NCI-H460 (cell line): ENCODE measurements at regions not wholly inside any gene's neighbourhood (a gene's known extent, or its start where the extent isn't known, plus 50 kb on each side); places are given as distances from the start of the nearest gene placed in this dataset.
"Not testable (repeated sequence)": the region's sequence is repeated elsewhere in the genome, so short reads cannot be mapped to it uniquely, and the experiment has no call there.

ENCODE experiments used
- DNase-seq: peaks from one replicate; pipeline ENCODE4 v3.0.0-alpha.2; 2016; ENCODE audit warnings: low read depth; ENCODE audit errors: extremely low read depth

- no peak for DNase-seq
Observed at GRCh38 chr4:34891892-34892291, 1352.4 kb downstream of the ARAP2 start.

GRCh38 chr4:34893382-34893781, 1350.9 kb downstream of the ARAP2 start:
- no peak for DNase-seq

- no peak for DNase-seq
Observed at GRCh38 chr4:34920032-34920431, 1324.3 kb downstream of the ARAP2 start.

- DNase-seq, result no peak
Observed at GRCh38 chr4:34921391-34921790, 1322.9 kb downstream of the ARAP2 start.

- no peak for DNase-seq
Observed at GRCh38 chr4:34922325-34922724, 1322.0 kb downstream of the ARAP2 start.

GRCh38 chr4:34932591-34932990, 1311.7 kb downstream of the ARAP2 start:
- no peak for DNase-seq

- DNase-seq, result no peak
Observed at GRCh38 chr4:34935739-34936138, 1308.6 kb downstream of the ARAP2 start.

GRCh38 chr4:34939073-34939472, 1305.2 kb downstream of the ARAP2 start:
- DNase-seq, result no peak

GRCh38 chr4:34943741-34944386, 1300.5 kb downstream of the ARAP2 start:
- no peak for DNase-seq

GRCh38 chr4:34950926-34951325, 1293.4 kb downstream of the ARAP2 start:
- no peak for DNase-seq

GRCh38 chr4:34953145-34953799, 1291.0 kb downstream of the ARAP2 start:
- DNase-seq, result no peak

GRCh38 chr4:34964613-34965012, 1279.7 kb downstream of the ARAP2 start:
- no peak for DNase-seq

- no peak for DNase-seq
Observed at GRCh38 chr4:34972189-34972588, 1272.1 kb downstream of the ARAP2 start.

GRCh38 chr4:34973650-34974312, 1270.5 kb downstream of the ARAP2 start:
- no peak for DNase-seq

GRCh38 chr4:34974313-34974680, 1270.0 kb downstream of the ARAP2 start:
- no peak for DNase-seq

GRCh38 chr4:35021222-35021621, 1223.1 kb downstream of the ARAP2 start:
- DNase-seq, result not testable (repeated sequence)

GRCh38 chr4:35025152-35025834, 1219.0 kb downstream of the ARAP2 start:
- DNase-seq, result no peak

GRCh38 chr4:35038079-35038805, 1206.1 kb downstream of the ARAP2 start:
- DNase-seq, result no peak

- DNase-seq, result no peak
Observed at GRCh38 chr4:35038845-35039244, 1205.5 kb downstream of the ARAP2 start.

- DNase-seq, result no peak
Observed at GRCh38 chr4:35052546-35052945, 1191.8 kb downstream of the ARAP2 start.

- no peak for DNase-seq
Observed at GRCh38 chr4:35063031-35063570, 1181.2 kb downstream of the ARAP2 start.
